Loucy (cell line): ENCODE measurements at regions not wholly inside any gene's neighbourhood (a gene's known extent, or its start where the extent isn't known, plus 50 kb on each side); places are given as distances from the start of the nearest gene placed in this dataset.

Experiments
- H2AFZ ChIP-seq: fragments of 200-600 bp; sonication (generic); 2 replicates; pipeline ENCODE4 v1.6.0; 2016; ENCODE audit warnings: antibody characterized with exemption, mild to moderate bottlenecking, low read length, moderate library complexity
- H3F3A ChIP-seq: fragments of 200-600 bp; 2 replicates; pipeline ENCODE4 v1.6.0; 2016; ENCODE audit warnings: antibody characterized with exemption, low read depth, mild to moderate bottlenecking
- H3K27me3 ChIP-seq: fragments of 200-600 bp; sonication (generic); 2 replicates; pipeline ENCODE4 v1.6.1; 2014; ENCODE audit warnings: low read length, mild to moderate bottlenecking; ENCODE audit not compliant: insufficient read depth, poor library complexity, severe bottlenecking
- H3K36me3 ChIP-seq: fragments of 200-600 bp; sonication (generic); 2 replicates; pipeline ENCODE4 v1.6.1; 2016; ENCODE audit warnings: low read length; ENCODE audit not compliant: insufficient read depth
- H3K4me1 ChIP-seq: fragments of 200-600 bp; sonication (generic); 2 replicates; pipeline ENCODE4 v1.5.1; 2014; ENCODE audit warnings: low read length, mild to moderate bottlenecking; ENCODE audit not compliant: insufficient read depth, poor library complexity, severe bottlenecking
- H3K4me2 ChIP-seq: fragments of 200-600 bp; sonication (generic); 2 replicates; pipeline ENCODE4 v1.6.0; 2014; ENCODE audit warnings: antibody characterized with exemption, low read length, low read depth, mild to moderate bottlenecking; ENCODE audit not compliant: poor library complexity, severe bottlenecking
- H3K4me3 ChIP-seq: fragments of 200-600 bp; sonication (generic); 2 replicates; pipeline ENCODE4 v1.5.1; 2014; ENCODE audit warnings: low read length, mild to moderate bottlenecking, mixed read lengths; ENCODE audit not compliant: poor library complexity, severe bottlenecking
- H3K79me2 ChIP-seq: fragments of 200-600 bp; sonication (generic); 2 replicates; pipeline ENCODE4 v1.6.1; 2014; ENCODE audit warnings: low read length; ENCODE audit not compliant: insufficient read depth
- H3K9ac ChIP-seq: fragments of 200-600 bp; sonication (generic); 2 replicates; pipeline ENCODE4 v1.6.0; 2014; ENCODE audit warnings: mild to moderate bottlenecking, low read depth, low read length, moderate library complexity; ENCODE audit not compliant: poor library complexity, severe bottlenecking
- H3K9me2 ChIP-seq: fragments of 200-600 bp; sonication (generic); replicated peaks from 2 replicates; pipeline ENCODE4 v1.6.1; 2016; ENCODE audit warnings: low read depth, low read length, mixed read lengths
- H3K9me3 ChIP-seq: fragments of 200-600 bp; sonication (generic); 2 replicates; pipeline ENCODE4 v1.6.1; 2014; ENCODE audit warnings: mild to moderate bottlenecking, antibody characterized with exemption, low read length, low read depth; ENCODE audit not compliant: insufficient read depth
- H4K20me1 ChIP-seq: fragments of 200-600 bp; sonication (generic); 2 replicates; pipeline ENCODE4 v1.6.0; 2014; ENCODE audit warnings: antibody characterized with exemption, low read length, mild to moderate bottlenecking; ENCODE audit not compliant: insufficient read depth, poor library complexity, severe bottlenecking
- CTCF ChIP-seq: fragments of 200-600 bp; sonication (generic); conservative IDR thresholded peaks from 2 replicates; pipeline ENCODE4 v1.5.1; 2014; ENCODE audit warnings: mild to moderate bottlenecking, antibody characterized with exemption, low read length
- EZH2phosphoT487 ChIP-seq: fragments of 200-600 bp; IDR thresholded peaks from 2 replicates; pipeline ENCODE4 v1.6.1; 2018; ENCODE audit warnings: antibody characterized with exemption, mild to moderate bottlenecking, moderate library complexity, borderline replicate concordance

GRCh38 chr11:95499516-95500135 lies 268.6 kb upstream of the SESN3 start:
- H4K20me1 ChIP-seq = no peaks in the 10 kb centered on the region
- H3K9me3 ChIP-seq = no peaks in the 10 kb centered on the region
- no peak overlapping the region for H2AFZ ChIP-seq
- no peak overlapping the region for H3K9ac ChIP-seq
- H3K27me3 ChIP-seq = no peaks in the 10 kb centered on the region
- no peaks in the 10 kb centered on the region for H3K4me1 ChIP-seq
- no peaks in the 10 kb centered on the region for H3F3A ChIP-seq
- no peaks in the 10 kb centered on the region for H3K36me3 ChIP-seq
- TF ChIP-seq CTCF (no peak), EZH2phosphoT487 (no peak)
- no peak overlapping the region for H3K4me2 ChIP-seq
- H3K4me3 ChIP-seq = no peak overlapping the region
- no peaks in the 10 kb centered on the region for H3K9me2 ChIP-seq
- no peaks in the 10 kb centered on the region for H3K79me2 ChIP-seq

- Histone ChIP-seq H3K27me3 (no peaks in the 10 kb centered on the region), H3K79me2 (no peaks in the 10 kb centered on the region), H3K4me1 (no peaks in the 10 kb centered on the region), H4K20me1 (no peaks in the 10 kb centered on the region), H3K4me2 (no peak overlapping the region), H3K9me2 (no peaks in the 10 kb centered on the region), H3K36me3 (no peaks in the 10 kb centered on the region), H3K4me3 (no peak overlapping the region), H3K9me3 (no peaks in the 10 kb centered on the region), H3F3A (no peaks in the 10 kb centered on the region), H2AFZ (no peak overlapping the region), H3K9ac (no peak overlapping the region)
- TF ChIP-seq EZH2phosphoT487 = no peak
- no peak for TF ChIP-seq CTCF
Observed at GRCh38 chr11:95498722-95499425, 267.9 kb upstream of the SESN3 start.

- Histone ChIP-seq H2AFZ (no peak overlapping the region), H3F3A (no peaks in the 10 kb centered on the region)
Observed at GRCh38 chr11:95496901-95497300, 265.9 kb upstream of the SESN3 start.

More at GRCh38 chr11:95496901-95497300, 265.9 kb upstream of the SESN3 start:
- Histone ChIP-seq H3K79me2 (no peaks in the 10 kb centered on the region), H3K36me3 (no peaks in the 10 kb centered on the region), H4K20me1 (no peaks in the 10 kb centered on the region), H3K4me3 (no peak overlapping the region), H3K4me2 (no peak overlapping the region), H3K27me3 (no peaks in the 10 kb centered on the region), H3K9ac (no peak overlapping the region), H3K4me1 (no peaks in the 10 kb centered on the region), H3K9me2 (no peaks in the 10 kb centered on the region), H3K9me3 (no peaks in the 10 kb centered on the region)
- no peak for TF ChIP-seq CTCF
- no peak for TF ChIP-seq EZH2phosphoT487
